GM21447 (cell line): ENCODE measurements at regions not wholly inside any gene's neighbourhood (a gene's known extent, or its start where the extent isn't known, plus 50 kb on each side); places are given as distances from the start of the nearest gene placed in this dataset.

Experiments
- ATAC-seq: cut with Tn5 transposase; IDR thresholded peaks from one replicate; pipeline ENCODE4 v1.9.1; 2021; ENCODE audit not compliant: unreplicated experiment

GRCh38 chr10:58140691-58141347, 126.9 kb downstream of the IPMK start:
- no peak for ATAC-seq

- ATAC-seq = no peak
Measured at GRCh38 chr10:58140054-58140453, 127.6 kb downstream of the IPMK start.

GRCh38 chr10:58137813-58138212, 129.9 kb downstream of the IPMK start:
- ATAC-seq = no peak

GRCh38 chr10:58115218-58116050, 152.3 kb downstream of the IPMK start:
- no peak for ATAC-seq

GRCh38 chr10:58109731-58110130, 158.0 kb downstream of the IPMK start:
- no peak for ATAC-seq

GRCh38 chr10:58107506-58107905, 160.2 kb downstream of the IPMK start:
- no peak for ATAC-seq

- no peak for ATAC-seq
Measured at GRCh38 chr10:58106211-58107035, 161.3 kb downstream of the IPMK start.

GRCh38 chr10:58104351-58104751, 163.3 kb downstream of the IPMK start:
- no peak for ATAC-seq

- ATAC-seq = no peak
Measured at GRCh38 chr10:58102897-58103296, 164.8 kb downstream of the IPMK start.

GRCh38 chr10:58101682-58102081, 166.0 kb downstream of the IPMK start:
- ATAC-seq = no peak

GRCh38 chr10:58094985-58095718, 172.5 kb downstream of the IPMK start:
- ATAC-seq = no peak

- no peak for ATAC-seq
Measured at GRCh38 chr10:58091886-58092285, 175.8 kb downstream of the IPMK start.

GRCh38 chr10:58089739-58090138, 178.0 kb downstream of the IPMK start:
- ATAC-seq = no peak

GRCh38 chr10:58087896-58088295, 179.8 kb downstream of the IPMK start:
- ATAC-seq = no peak

- no peak for ATAC-seq
Measured at GRCh38 chr10:58086763-58087150, 180.9 kb downstream of the IPMK start.

GRCh38 chr10:58086144-58086762, 181.4 kb downstream of the IPMK start:
- no peak for ATAC-seq

- ATAC-seq = no peak
Measured at GRCh38 chr10:58082248-58082647, 185.4 kb downstream of the IPMK start.

- ATAC-seq = no peak
Measured at GRCh38 chr10:58081353-58081752, 186.3 kb downstream of the IPMK start.

- ATAC-seq = no peak
Measured at GRCh38 chr10:58079461-58079860, 188.2 kb downstream of the IPMK start.

- ATAC-seq = no peak
Measured at GRCh38 chr10:58072634-58073033, 195.1 kb downstream of the IPMK start.

GRCh38 chr10:58070956-58071355, 196.7 kb downstream of the IPMK start:
- no peak for ATAC-seq
